Esophagus squamous epithelium (tissue), 4 donors: ENCODE measurements at regions not wholly inside any gene's neighbourhood (a gene's known extent, or its start where the extent isn't known, plus 50 kb on each side); places are given as distances from the start of the nearest gene placed in this dataset.

Source experiments
- CTCF ChIP-seq, 6 experiments: fragments of 450-650 bp in 4 of 6; fragments of 200-600 bp in 2 of 6; sonication (generic) in 2 of 6; IDR thresholded peaks; one replicate each; pipeline ENCODE4 v1.5.1; 2016 to 2019; ENCODE audit warnings: antibody characterized with exemption in 6 of 6, mild to moderate bottlenecking in 4 of 6, moderate library complexity in 4 of 6
- POLR2A ChIP-seq, 4 donors: fragments of 450-650 bp; IDR thresholded peaks; one replicate each; pipeline ENCODE4 v1.6.1; 2017; ENCODE audit warnings: antibody characterized with exemption in 4 of 4, mild to moderate bottlenecking in 4 of 4, moderate library complexity in 3 of 4

GRCh38 chrX:45385757-45386156 is 185.1 kb upstream of the DIPK2B start:
- TF ChIP-seq POLR2A (IDR thresholded peaks at IDR 0.05) (no peak), CTCF (IDR thresholded peaks at IDR 0.05) (no peak)
